ENCODE measurements at regions not wholly inside any gene's neighbourhood (a gene's known extent, or its start where the extent isn't known, plus 50 kb on each side); places are given as distances from the start of the nearest gene placed in this dataset.

DNA sequence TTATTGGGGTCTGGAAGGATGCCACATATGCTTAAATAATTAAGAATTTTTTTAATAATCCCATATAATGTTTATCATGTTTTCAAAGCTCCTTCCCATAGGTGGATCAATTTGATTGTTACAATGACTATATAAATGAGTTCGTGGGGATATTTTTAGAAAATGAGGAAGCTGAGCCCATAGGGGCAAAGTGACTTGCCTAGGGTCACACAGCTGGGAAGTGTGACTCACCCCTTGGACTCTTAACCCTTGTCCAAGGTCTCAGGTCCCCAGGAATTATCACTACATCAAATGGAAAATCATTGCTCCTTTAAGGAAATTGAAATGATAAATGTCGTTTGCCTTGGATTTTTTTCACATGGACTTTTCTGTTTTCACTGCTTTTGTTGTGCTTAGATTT lies 161.2 kb upstream of the RGMA start:
- Histone ChIP-seq H3K36me3 (ENCODE audit: control insufficient read depth, insufficient read depth, low read length) (no peaks in the 10 kb centered on the region), H3K4me3 (ENCODE audit: low read length) (no peak overlapping the region), H3K9ac (ENCODE audit: extremely low read depth, low read length, poor library complexity, severe bottlenecking) (no peak overlapping the region), H3K4me1 (ENCODE audit: control insufficient read depth, insufficient read depth, low read length) (no peaks in the 10 kb centered on the region), H3K27me3 (ENCODE audit: control insufficient read depth, insufficient read depth, low read length, poor library complexity, severe bottlenecking) (no peaks in the 10 kb centered on the region), H3K27ac (ENCODE audit: low read depth, low read length) (no peak overlapping the region), H3K9me3 (ENCODE audit: control insufficient read depth, low read length) (no peaks in the 10 kb centered on the region)
- DNase-seq, result no peak
- 82 to 100% methylated on average over 1 to 2 of the region's 2 CpGs for WGBS, 2 experiments (ENCODE audit: insufficient coverage in 1 of 2, insufficient read length in 1 of 2)
- peaks cover 24% of the 10 kb centered on the region for H3K27me3 Mint-ChIP-seq (ENCODE audit: insufficient read depth)
- H3K36me3 Mint-ChIP-seq (ENCODE audit: low read depth), result no peaks in the 10 kb centered on the region
- TF ChIP-seq, protein P1, sequence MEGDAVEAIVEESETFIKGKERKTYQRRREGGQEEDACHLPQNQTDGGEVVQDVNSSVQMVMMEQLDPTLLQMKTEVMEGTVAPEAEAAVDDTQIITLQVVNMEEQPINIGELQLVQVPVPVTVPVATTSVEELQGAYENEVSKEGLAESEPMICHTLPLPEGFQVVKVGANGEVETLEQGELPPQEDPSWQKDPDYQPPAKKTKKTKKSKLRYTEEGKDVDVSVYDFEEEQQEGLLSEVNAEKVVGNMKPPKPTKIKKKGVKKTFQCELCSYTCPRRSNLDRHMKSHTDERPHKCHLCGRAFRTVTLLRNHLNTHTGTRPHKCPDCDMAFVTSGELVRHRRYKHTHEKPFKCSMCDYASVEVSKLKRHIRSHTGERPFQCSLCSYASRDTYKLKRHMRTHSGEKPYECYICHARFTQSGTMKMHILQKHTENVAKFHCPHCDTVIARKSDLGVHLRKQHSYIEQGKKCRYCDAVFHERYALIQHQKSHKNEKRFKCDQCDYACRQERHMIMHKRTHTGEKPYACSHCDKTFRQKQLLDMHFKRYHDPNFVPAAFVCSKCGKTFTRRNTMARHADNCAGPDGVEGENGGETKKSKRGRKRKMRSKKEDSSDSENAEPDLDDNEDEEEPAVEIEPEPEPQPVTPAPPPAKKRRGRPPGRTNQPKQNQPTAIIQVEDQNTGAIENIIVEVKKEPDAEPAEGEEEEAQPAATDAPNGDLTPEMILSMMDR (conservative IDR thresholded peaks at IDR 0.05), result no peak
- no peak overlapping the region for H3K27ac Mint-ChIP-seq
- no peak overlapping the region for H3K4me3 Mint-ChIP-seq
- peaks cover 19% of the 10 kb centered on the region for H3K4me1 Mint-ChIP-seq
- H3K9me3 Mint-ChIP-seq, result no peaks in the 10 kb centered on the region

DNA sequence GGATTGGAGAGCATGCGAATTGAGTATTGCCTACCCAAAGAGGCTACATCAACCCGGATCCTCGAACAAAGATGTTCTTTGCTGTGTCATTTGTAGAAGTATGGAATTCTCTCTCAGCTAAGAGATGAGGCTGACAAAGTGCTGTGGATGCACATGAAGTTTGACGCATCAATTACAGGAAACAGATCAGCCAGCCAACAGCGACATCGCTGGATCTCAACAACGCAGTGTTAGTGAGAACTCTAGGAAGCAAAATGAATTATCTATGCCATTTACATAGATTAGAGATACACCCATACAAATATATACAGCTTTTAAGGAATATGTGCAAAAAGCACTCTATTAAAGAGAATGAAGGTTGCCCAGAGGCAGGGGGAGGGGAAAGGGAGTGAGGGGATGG lies 160.6 kb upstream of the RGMA start:
- no peak overlapping the region for H3K9ac ChIP-seq (ENCODE audit: extremely low read depth, low read length, poor library complexity, severe bottlenecking)
- H3K36me3 ChIP-seq (ENCODE audit: control insufficient read depth, insufficient read depth, low read length), result no peaks in the 10 kb centered on the region
- Mint-ChIP-seq H3K27ac (no peak overlapping the region), H3K27me3 (ENCODE audit: insufficient read depth) (peaks cover 26% of the 10 kb centered on the region), H3K4me1 (peaks cover 22% of the 10 kb centered on the region), H3K9me3 (no peaks in the 10 kb centered on the region), H3K4me3 (no peak overlapping the region), H3K36me3 (ENCODE audit: low read depth) (no peaks in the 10 kb centered on the region)
- H3K27ac ChIP-seq (ENCODE audit: low read depth, low read length), result no peak overlapping the region
- 95 to 98% methylated on average over 7 of the region's 7 CpGs for WGBS, 2 experiments (ENCODE audit: insufficient coverage in 1 of 2, insufficient read length in 1 of 2)
- no peak overlapping the region for H3K4me3 ChIP-seq (ENCODE audit: low read length)
- TF ChIP-seq, protein P1 (conservative IDR thresholded peaks at IDR 0.05), result no peak
- DNase-seq, result no peak
- H3K27me3 ChIP-seq (ENCODE audit: control insufficient read depth, insufficient read depth, low read length, poor library complexity, severe bottlenecking), result no peaks in the 10 kb centered on the region
- no peaks in the 10 kb centered on the region for H3K9me3 ChIP-seq (ENCODE audit: control insufficient read depth, low read length)
- no peaks in the 10 kb centered on the region for H3K4me1 ChIP-seq (ENCODE audit: control insufficient read depth, insufficient read depth, low read length)

DNA sequence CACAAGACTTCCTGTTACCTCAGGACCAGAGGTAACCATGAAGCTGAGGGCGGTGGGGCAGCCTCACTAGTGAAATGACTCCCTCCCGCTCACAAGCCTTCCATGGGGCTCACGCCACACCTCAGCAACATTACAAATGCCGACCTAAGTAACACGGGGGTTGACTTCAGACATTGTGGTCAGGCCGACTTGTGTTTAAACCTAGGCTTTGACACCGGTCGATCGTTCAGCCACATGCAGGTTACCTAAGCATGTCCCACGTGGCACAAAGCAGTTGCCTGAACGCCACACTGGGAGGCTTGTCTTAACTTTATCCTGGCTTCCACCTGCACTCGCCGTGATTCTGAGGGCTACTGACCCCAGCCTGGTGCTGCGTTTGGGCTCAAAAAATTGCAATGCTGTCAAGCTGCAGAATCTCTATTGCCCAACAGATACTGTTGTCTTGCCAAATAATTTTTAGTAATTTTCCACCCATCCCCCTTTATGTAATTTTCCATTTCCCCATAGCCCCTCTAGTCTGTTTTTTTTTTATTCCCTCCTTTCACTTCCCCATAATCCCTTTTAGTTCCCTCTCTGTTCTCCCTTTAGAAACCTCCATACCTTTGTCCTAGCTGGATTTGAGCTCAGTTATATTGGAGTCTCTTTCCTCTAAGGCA lies 158.6 kb upstream of the RGMA start:
- Histone ChIP-seq H3K27ac (ENCODE audit: low read depth, low read length) (no peak overlapping the region), H3K4me3 (ENCODE audit: low read length) (no peak overlapping the region), H3K9me3 (ENCODE audit: control insufficient read depth, low read length) (no peaks in the 10 kb centered on the region), H3K36me3 (ENCODE audit: control insufficient read depth, insufficient read depth, low read length) (no peaks in the 10 kb centered on the region), H3K27me3 (ENCODE audit: control insufficient read depth, insufficient read depth, low read length, poor library complexity, severe bottlenecking) (no peaks in the 10 kb centered on the region), H3K9ac (ENCODE audit: extremely low read depth, low read length, poor library complexity, severe bottlenecking) (no peak overlapping the region), H3K4me1 (ENCODE audit: control insufficient read depth, insufficient read depth, low read length) (no peaks in the 10 kb centered on the region)
- WGBS, 2 experiments (ENCODE audit: insufficient coverage in 1 of 2, insufficient read length in 1 of 2), result 90 to 91% methylated on average over 14 of the region's 14 CpGs
- H3K4me1 Mint-ChIP-seq, result peaks cover 17% of the 10 kb centered on the region
- H3K36me3 Mint-ChIP-seq (ENCODE audit: low read depth), result no peaks in the 10 kb centered on the region
- DNase-seq, result no peak
- TF ChIP-seq, protein P1 (conservative IDR thresholded peaks at IDR 0.05), result no peak
- no peak overlapping the region for H3K27ac Mint-ChIP-seq
- H3K9me3 Mint-ChIP-seq, result no peaks in the 10 kb centered on the region
- H3K4me3 Mint-ChIP-seq, result no peak overlapping the region
- peaks cover 22% of the 10 kb centered on the region for H3K27me3 Mint-ChIP-seq (ENCODE audit: insufficient read depth)

All from endodermal cell (in vitro differentiated cells).